Gastrocnemius medialis (tissue), 4 donors: ENCODE measurements at regions not wholly inside any gene's neighbourhood (a gene's known extent, or its start where the extent isn't known, plus 50 kb on each side); places are given as distances from the start of the nearest gene placed in this dataset.
"Not testable (repeated sequence)": the region's sequence is repeated elsewhere in the genome, so short reads cannot be mapped to it uniquely, and the experiment has no call there.

Experiments
- ATAC-seq, 2 donors: fragments of 150-250 bp; one replicate each; pipeline ENCODE4 v1.9.1; 2016
- DNase-seq, 2 donors: peaks; one replicate each; pipeline ENCODE4 v3.0.0-alpha.2; 2019
- H3K27ac ChIP-seq, 4 donors: fragments of 200-600 bp; sonication (generic); 1 replicate in 1 of 4; 2 replicates in 3 of 4; pipeline ENCODE4 v1.5.1; 2016 to 2018; ENCODE audit warnings: mild to moderate bottlenecking in 2 of 4, moderate library complexity in 1 of 4
- H3K27me3 ChIP-seq, 3 donors: fragments of 200-600 bp; sonication (generic) in 2 of 3; 1 replicate in 1 of 3; 2 replicates in 2 of 3; pipeline versions ENCODE4 v1.5.1 to v1.6.0; 2016 to 2019; ENCODE audit warnings: mild to moderate bottlenecking in 1 of 3, moderate library complexity in 1 of 3
- H3K36me3 ChIP-seq, 2 donors: fragments of 200-600 bp; sonication (generic) in 1 of 2; one replicate each; pipeline ENCODE4 v1.5.1; 2017 to 2018
- H3K4me1 ChIP-seq, 2 donors: fragments of 200-600 bp; sonication (generic) in 1 of 2; one replicate each; pipeline ENCODE4 v1.5.1; 2016 to 2017; ENCODE audit warnings: mild to moderate bottlenecking in 2 of 2
- H3K4me3 ChIP-seq, 4 donors: fragments of 200-600 bp; sonication (generic) in 3 of 4; 1 replicate in 1 of 4; 2 replicates in 3 of 4; pipeline ENCODE4 v1.5.1; 2016 to 2019; ENCODE audit warnings: mild to moderate bottlenecking in 2 of 4
- H3K9me3 ChIP-seq, 3 donors: fragments of 200-600 bp; sonication (generic) in 2 of 3; 1 replicate in 1 of 3; 2 replicates in 2 of 3; pipeline ENCODE4 v1.5.1; 2016 to 2019
- POLR2A ChIP-seq, 2 donors: fragments of 450-650 bp; IDR thresholded peaks; one replicate each; pipeline ENCODE4 v1.6.1; 2017; ENCODE audit warnings: antibody characterized with exemption in 2 of 2, mild to moderate bottlenecking in 2 of 2, moderate library complexity in 2 of 2
- in situ Hi-C, 4 donors: fragments of 200-750 bp; cut with MboI; loops; one replicate each; pipeline versions ENCODE4 v1.15.0 to v1.8.0; 2017; ENCODE audit warnings: low sequenced_read_pairs in 4 of 4
- intact Hi-C: fragments of 100-400 bp; cut with DNase I; formaldehyde crosslinking; loops from one replicate; pipeline ENCODE4 v1.15.1; 2023; ENCODE audit warnings: low total_unique reads
- TF ChIP-seq, protein P1 (sequence below), 5 experiments: fragments of 450-650 bp in 3 of 5; fragments of 200-600 bp in 2 of 5; sonication (generic) in 2 of 5; IDR thresholded peaks in 4 of 5; conservative IDR thresholded peaks in 1 of 5; 1 replicate in 4 of 5; 2 replicates in 1 of 5; pipeline ENCODE4 v1.5.1; 2016 to 2019; ENCODE audit warnings: antibody characterized with exemption in 5 of 5, mild to moderate bottlenecking in 3 of 5, moderate library complexity in 3 of 5

DNA sequence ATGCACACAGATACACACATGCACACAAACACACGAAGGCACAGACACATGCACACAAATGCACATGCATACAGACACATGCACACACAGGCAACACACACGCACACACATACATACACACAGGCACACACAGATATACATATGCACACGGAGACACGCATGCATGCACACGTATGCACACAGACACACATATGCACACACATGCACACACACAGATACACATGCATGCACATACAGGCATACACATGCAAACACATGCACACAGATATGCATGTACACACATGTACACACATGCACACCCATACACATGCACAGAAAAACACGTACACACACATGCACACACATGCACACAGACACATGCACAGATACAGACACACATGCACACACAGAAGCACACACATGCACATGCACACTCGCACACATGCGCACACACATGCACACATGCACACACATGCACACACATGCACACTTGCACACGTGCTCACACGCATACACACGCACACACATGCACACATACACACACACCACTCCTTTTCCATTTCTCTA, 70.8 kb upstream of the ALDH3B2 start:
- ATAC-seq (no peak), DNase-seq (no peak)
- no peak overlapping the region for H3K4me3 ChIP-seq
- no peaks in the 10 kb centered on the region for H3K4me1 ChIP-seq
- in situ Hi-C loops = no loop called here
- H3K36me3 ChIP-seq = no peaks in the 10 kb centered on the region
- H3K27me3 ChIP-seq = no peaks in the 10 kb centered on the region
- H3K27ac ChIP-seq = no peak overlapping the region
- TF ChIP-seq, protein P1, sequence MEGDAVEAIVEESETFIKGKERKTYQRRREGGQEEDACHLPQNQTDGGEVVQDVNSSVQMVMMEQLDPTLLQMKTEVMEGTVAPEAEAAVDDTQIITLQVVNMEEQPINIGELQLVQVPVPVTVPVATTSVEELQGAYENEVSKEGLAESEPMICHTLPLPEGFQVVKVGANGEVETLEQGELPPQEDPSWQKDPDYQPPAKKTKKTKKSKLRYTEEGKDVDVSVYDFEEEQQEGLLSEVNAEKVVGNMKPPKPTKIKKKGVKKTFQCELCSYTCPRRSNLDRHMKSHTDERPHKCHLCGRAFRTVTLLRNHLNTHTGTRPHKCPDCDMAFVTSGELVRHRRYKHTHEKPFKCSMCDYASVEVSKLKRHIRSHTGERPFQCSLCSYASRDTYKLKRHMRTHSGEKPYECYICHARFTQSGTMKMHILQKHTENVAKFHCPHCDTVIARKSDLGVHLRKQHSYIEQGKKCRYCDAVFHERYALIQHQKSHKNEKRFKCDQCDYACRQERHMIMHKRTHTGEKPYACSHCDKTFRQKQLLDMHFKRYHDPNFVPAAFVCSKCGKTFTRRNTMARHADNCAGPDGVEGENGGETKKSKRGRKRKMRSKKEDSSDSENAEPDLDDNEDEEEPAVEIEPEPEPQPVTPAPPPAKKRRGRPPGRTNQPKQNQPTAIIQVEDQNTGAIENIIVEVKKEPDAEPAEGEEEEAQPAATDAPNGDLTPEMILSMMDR (IDR thresholded peaks at IDR 0.05 in 4 of 5, conservative IDR thresholded peaks at IDR 0.05 in 1 of 5) = no peak
- no peak for TF ChIP-seq POLR2A (IDR thresholded peaks at IDR 0.05)
- intact Hi-C loops = no loop called here
- no peaks in the 10 kb centered on the region for H3K9me3 ChIP-seq

DNA sequence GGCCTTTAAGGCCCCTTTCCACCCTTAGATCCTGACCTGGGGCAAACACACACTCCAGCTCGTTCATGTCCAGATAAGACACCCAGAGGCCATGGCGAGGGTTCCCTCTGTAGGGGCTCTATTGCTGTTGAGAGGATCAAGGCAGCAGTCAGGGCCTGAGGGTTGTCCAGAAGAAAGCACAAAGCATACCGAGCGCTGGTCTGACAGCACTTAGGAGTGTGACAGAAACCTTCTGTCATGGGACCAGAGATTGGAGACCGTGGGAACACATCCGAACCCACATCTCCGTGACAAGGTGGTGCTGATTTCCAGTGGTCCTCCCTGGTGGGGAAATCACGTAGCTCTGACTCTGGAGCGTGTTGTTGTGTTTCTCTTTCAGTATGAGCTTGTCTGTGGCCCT, 69.8 kb upstream of the ALDH3B2 start:
- in situ Hi-C loops, H3K4me3 ChIP-seq, intact Hi-C loops: not testable (repeated sequence)

DNA sequence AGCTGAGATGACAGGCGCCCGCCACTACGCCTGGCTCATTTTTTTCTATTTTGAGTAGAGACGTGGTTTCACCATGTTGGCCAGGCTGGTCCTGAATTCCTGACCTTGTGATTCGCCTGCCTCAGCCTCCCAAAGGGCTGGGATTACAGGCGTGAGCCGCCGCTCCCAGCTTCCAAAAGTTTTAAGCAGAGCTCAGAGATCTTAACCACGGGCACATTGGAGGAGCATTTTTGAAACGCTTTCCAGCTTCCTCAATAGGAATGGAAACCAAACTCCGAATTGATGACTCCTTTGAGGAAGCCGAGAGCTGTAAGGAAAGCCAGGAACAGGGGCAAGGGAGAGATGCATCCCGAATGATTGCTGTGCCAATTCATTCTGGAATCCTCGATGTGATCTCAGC, 63.8 kb upstream of the ALDH3B2 start:
- H3K36me3 ChIP-seq, H3K27me3 ChIP-seq, H3K9me3 ChIP-seq, H3K27ac ChIP-seq, in situ Hi-C loops, H3K4me1 ChIP-seq, H3K4me3 ChIP-seq, intact Hi-C loops, DNase-seq, ATAC-seq: not testable (repeated sequence)

More for the DNA sequence above, 69.8 kb upstream of the ALDH3B2 start:
- H3K27ac ChIP-seq, H3K9me3 ChIP-seq, H3K27me3 ChIP-seq, ATAC-seq, DNase-seq, H3K4me1 ChIP-seq, H3K36me3 ChIP-seq: not testable (repeated sequence)

DNA sequence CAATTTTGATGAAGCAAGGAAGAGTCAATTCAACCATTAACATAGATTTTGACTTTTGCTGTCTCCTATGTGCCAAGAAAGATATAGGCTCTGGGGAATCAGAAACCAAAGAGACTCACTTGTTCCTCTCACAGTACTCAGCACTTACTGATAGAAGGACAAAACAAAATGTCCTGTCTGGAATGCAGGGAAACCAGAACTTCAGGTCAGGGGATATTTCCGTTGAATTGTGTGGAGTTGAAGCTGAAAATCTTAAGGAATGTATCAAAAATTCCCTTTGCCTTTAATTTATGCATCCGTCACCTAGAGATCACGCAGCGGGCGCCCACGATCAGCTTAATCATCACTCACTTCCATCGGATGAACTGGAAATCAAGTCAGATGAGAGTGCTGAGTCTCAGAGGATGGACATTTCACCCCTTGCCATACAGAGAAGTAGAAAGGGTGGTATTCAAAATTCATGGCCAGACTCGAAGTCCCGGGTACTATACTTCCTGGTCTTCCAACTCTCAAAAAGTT, 63.2 kb upstream of the ALDH3B2 start:
- H3K4me3 ChIP-seq, H3K27me3 ChIP-seq, intact Hi-C loops, ATAC-seq, H3K9me3 ChIP-seq, DNase-seq, in situ Hi-C loops, H3K36me3 ChIP-seq, H3K27ac ChIP-seq, H3K4me1 ChIP-seq: not testable (repeated sequence)

DNA sequence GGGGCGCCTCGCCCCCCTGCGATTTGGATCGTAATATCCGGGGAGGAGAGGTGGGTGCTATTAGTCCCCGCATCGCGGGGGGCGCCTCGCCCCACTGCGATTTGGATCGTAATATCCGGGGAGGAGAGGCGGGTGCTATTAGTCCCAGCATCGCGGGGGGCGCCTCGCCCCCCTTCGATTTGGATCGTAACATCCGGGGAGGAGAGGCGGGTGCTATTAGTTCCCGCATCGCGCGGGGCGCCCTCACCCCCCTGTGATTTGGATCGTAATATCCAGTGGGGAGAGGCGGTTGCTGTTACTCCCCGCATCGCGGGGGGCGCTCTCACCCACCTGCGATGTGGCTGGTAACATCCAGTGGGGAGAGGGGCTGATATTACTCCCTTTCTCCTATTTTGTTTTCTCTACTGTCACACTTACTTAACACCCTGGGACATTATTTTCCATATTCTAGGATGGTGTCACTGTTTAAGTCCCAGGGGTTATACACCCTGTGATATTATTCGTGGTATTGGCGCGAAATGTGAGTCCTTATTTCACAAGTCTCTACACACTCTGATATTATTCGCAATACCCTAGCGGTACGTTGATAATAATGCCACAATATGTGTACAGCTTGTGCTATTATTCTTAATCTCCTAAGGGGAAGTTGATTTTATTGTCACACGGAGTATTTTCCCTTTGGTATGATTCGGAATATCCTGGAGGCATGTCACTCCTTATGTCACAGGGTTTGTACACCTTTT, 57.8 kb upstream of the ALDH3B2 start:
- Histone ChIP-seq H3K4me1 (no peaks in the 10 kb centered on the region), H3K9me3 (no peaks in the 10 kb centered on the region), H3K27ac (no peak overlapping the region), H3K4me3 (no peak overlapping the region), H3K27me3 (peaks cover 13 to 21% (median 13%) of the 10 kb centered on the region in 3 donors), H3K36me3 (no peaks in the 10 kb centered on the region)
- intact Hi-C loops = no loop called here
- no peak for DNase-seq
- no peak for ATAC-seq
- TF ChIP-seq, protein P1 (IDR thresholded peaks at IDR 0.05 in 4 of 5, conservative IDR thresholded peaks at IDR 0.05 in 1 of 5) = no peak
- TF ChIP-seq POLR2A (IDR thresholded peaks at IDR 0.05) = no peak
- in situ Hi-C loops = no loop called here

DNA sequence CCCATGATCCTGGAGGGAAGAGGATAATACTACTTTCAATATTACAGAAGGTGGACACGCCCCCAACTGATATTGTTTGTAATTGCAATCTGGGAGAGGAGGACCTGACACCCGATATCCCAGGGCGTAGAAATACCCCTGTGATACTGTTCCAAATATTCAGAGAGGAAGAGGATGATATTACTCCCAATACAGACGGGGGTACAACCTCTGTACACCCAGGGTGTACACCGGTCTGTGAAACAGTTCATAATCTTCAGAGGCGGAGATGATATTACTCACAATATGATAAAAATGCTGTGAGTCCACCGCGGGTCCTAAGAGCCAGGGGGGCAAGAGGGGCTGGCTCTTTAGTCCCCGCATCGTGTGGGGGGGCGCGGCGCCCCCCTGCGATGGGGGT, 57.2 kb upstream of the ALDH3B2 start:
- H3K9me3 ChIP-seq = no peaks in the 10 kb centered on the region
- intact Hi-C loops (no loop called here), in situ Hi-C loops (no loop called here)
- ATAC-seq (no peak), DNase-seq (no peak)
- no peak overlapping the region for H3K27ac ChIP-seq
- H3K4me1 ChIP-seq = no peaks in the 10 kb centered on the region
- TF ChIP-seq, protein P1 (IDR thresholded peaks at IDR 0.05 in 4 of 5, conservative IDR thresholded peaks at IDR 0.05 in 1 of 5) = no peak
- TF ChIP-seq POLR2A (IDR thresholded peaks at IDR 0.05) = no peak
- no peak overlapping the region for H3K4me3 ChIP-seq
- H3K36me3 ChIP-seq = no peaks in the 10 kb centered on the region
- H3K27me3 ChIP-seq = peaks cover 13 to 21% (median 13%) of the 10 kb centered on the region in 3 donors

DNA sequence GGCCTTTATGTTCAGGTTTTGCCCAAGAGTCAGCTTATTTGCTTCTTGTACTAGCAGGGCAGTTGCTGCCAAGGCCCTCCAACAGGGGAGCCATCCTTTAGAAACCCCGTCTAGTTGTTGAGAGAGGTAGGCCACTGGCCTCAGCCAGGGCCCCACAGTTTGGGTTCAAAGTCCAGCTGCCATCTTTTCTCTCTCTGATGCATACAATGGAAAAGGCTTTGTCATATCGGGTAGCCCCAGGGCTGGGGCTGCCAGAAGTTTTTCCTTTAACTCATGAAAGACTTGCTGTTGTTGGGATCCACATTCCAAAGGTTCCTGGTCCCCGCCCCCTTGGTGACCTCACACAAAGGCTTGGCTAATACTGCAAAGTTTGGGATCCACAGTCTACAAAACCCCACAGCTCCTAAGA, 53.7 kb upstream of the ALDH3B2 start:
- in situ Hi-C loops = not testable (repeated sequence)

DNA sequence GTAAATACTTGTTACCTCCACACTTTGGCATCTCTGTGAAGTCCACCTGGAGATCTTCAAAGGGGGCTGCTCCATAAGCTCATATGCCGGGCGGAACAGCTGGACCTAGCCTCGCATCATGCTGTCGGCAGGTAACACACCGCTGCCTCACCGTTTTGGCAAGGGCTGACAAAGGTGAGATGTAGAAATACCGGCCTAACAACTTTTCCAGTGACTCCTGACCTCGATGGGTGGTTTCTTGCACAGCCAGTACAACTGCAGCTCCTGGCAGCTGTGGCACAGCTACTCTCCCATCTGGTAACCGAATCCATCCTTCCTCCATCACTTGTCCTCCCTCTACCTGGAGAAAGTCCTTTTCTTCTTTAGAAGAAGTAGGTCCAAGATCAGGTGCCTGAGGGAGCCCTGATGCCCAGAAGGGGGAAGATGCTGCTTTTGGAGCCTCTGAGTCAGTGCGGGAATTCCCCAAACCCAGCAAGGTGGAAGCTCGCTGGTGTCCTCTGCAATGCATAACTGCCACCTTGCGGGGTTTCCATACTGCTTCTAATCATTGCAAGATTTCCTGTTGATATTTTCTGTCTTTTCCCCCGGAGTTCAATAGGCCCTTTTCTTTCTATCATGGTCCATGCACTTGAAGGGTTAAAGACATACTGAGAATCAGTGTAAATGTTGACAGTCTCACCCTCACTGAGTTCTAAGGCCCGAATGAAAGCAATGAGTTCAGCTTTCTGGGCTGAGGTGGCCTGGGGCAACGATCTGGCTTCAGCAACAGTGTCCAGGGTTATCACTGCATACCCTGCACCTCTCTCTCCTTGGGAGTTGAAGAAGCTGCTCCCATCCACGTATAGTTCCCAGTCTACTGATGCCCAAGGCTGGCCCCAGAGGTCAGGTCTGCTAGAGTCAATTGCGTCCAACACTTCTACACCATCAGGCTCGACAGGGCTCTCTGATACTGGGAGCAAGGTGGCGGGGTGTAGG, 52.9 kb upstream of the ALDH3B2 start:
- intact Hi-C loops, H3K36me3 ChIP-seq, DNase-seq, H3K27ac ChIP-seq, H3K4me1 ChIP-seq, ATAC-seq, in situ Hi-C loops, H3K4me3 ChIP-seq, H3K9me3 ChIP-seq: not testable (repeated sequence)
- H3K27me3 ChIP-seq = peaks cover 8 to 18% (median 8%) of the 10 kb centered on the region in 3 donors

More for the DNA sequence above, 53.7 kb upstream of the ALDH3B2 start:
- ATAC-seq, intact Hi-C loops, H3K4me3 ChIP-seq, H3K36me3 ChIP-seq, H3K4me1 ChIP-seq, H3K9me3 ChIP-seq, H3K27ac ChIP-seq, DNase-seq: not testable (repeated sequence)
- H3K27me3 ChIP-seq = peaks cover 13 to 21% (median 13%) of the 10 kb centered on the region in 3 donors
